ENCODE measurements at regions not wholly inside any gene's neighbourhood (a gene's known extent, or its start where the extent isn't known, plus 50 kb on each side); places are given as distances from the start of the nearest gene placed in this dataset.

DNA sequence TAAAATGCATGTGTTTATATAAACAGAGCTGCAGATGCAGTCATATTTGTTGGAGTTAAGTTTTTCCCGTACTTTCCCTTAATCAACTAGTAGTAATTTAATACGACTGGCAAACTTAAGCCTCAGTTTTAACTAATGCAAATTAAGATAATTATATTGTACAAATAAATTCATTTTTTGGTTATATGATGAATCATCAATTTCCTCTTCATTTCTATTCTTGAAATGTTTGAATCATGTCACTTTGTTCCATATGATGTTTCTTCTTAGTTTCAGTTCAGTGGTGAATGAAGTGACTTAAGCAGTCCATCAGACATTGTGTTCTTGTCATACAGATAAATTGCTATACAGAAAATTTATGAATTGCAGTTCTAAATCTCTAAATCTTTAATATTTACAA, 1361.2 kb upstream of the EPHA6 start (continued):
- TF ChIP-seq EP300 (IDR thresholded peaks at IDR 0.05; ENCODE audit: borderline replicate concordance in 1 of 2, low read depth in 2 of 2, low read length in 2 of 2): no peak

DNA sequence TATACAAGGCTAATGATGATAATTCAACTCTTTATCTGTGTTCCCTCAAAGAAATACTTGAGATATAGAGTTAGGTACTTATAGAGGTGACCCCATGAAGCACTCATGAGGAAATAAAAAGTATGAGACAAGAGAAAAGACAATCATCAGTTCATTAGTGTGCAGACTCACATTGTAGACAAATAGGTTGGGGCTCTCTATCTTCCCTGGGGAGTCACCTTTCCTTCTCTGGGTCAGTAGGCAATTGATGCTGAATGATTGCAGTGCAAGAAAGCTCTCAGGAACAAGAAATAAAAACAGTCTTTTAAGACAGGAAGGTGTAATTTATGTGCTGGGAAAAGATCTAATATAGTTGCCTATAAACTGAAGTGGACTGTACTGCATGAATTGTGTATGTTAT, 1357.6 kb upstream of the EPHA6 start:
- Histone ChIP-seq H3K36me3 (ENCODE audit: control insufficient read depth in 2 of 4, insufficient read depth in 4 of 4, low read length in 3 of 4) (no peaks in the 10 kb centered on the region; a peak in 1 of 8 replicates), H2BK12ac (ENCODE audit: low read depth, low read length) (no peak overlapping the region), H3K9me3 (ENCODE audit: insufficient read depth in 2 of 2, low read depth in 1 of 2, low read length in 1 of 2) (no peaks in the 10 kb centered on the region; a peak in 1 of 4 replicates), H3K14ac (ENCODE audit: insufficient read length) (no peak overlapping the region), H3K27ac (ENCODE audit: low read depth, low read length) (no peak overlapping the region), H2BK120ac (replicated peaks; ENCODE audit: low read depth, low read length) (no peak overlapping the region), H3K56ac (replicated peaks; ENCODE audit: insufficient read length, low read depth, low read length) (no peak overlapping the region), H3K18ac (ENCODE audit: extremely low read depth, low read length) (no peak overlapping the region), H3K4me1 (replicated peaks in 1 of 4; ENCODE audit: control insufficient read depth in 3 of 4, insufficient read depth in 4 of 4, low read length in 3 of 4) (no peaks in the 10 kb centered on the region), H4K8ac (ENCODE audit: extremely low read depth, insufficient read depth, low read length) (no peak overlapping the region), H3K23me2 (ENCODE audit: low read depth, low read length) (no peaks in the 10 kb centered on the region), H3K23ac (ENCODE audit: insufficient read length) (no peak overlapping the region), H3K79me1 (ENCODE audit: low read depth, low read length) (no peaks in the 10 kb centered on the region), H4K5ac (ENCODE audit: insufficient read length, low read depth, low read length) (no peak overlapping the region), H2BK15ac (ENCODE audit: low read length) (no peak overlapping the region), H3K4ac (replicated peaks; ENCODE audit: insufficient read length, low read depth, low read length) (no peak overlapping the region), H3K4me3 (ENCODE audit: extremely low read depth in 1 of 4, insufficient read depth in 2 of 4, low read depth in 3 of 4, low read length in 4 of 4) (no peak overlapping the region), H2BK5ac (ENCODE audit: low read depth, low read length) (no peak overlapping the region), H2AFZ (ENCODE audit: low read length) (no peak overlapping the region), H3K9ac (replicated peaks in 1 of 4; ENCODE audit: extremely low read depth in 1 of 4, low read depth in 3 of 4, low read length in 3 of 4) (no peak overlapping the region), H3K79me2 (ENCODE audit: control insufficient read depth in 1 of 2, insufficient read depth in 2 of 2, low read length in 2 of 2) (no peaks in the 10 kb centered on the region), H2AK5ac (ENCODE audit: low read depth, low read length) (no peak overlapping the region), H4K20me1 (replicated peaks in 1 of 2; ENCODE audit: control insufficient read depth in 1 of 2, insufficient read depth in 2 of 2, low read length in 2 of 2) (no peaks in the 10 kb centered on the region), H2BK20ac (ENCODE audit: low read length) (no peak overlapping the region), H3K4me2 (ENCODE audit: insufficient read depth in 1 of 2, low read depth in 2 of 2, low read length in 2 of 2) (no peak overlapping the region), H3K27me3 (replicated peaks in 1 of 4; ENCODE audit: control insufficient read depth in 3 of 4, extremely low read depth in 1 of 4, insufficient read depth in 3 of 4, low read length in 3 of 4) (no peaks in the 10 kb centered on the region), H4K91ac (replicated peaks; ENCODE audit: insufficient read length, low read length) (no peak overlapping the region)
- ChIA-PET CTCF (ENCODE audit: partially characterized antibody) (interaction anchor here (0.6 to 1.0 kb wide), 2 partner anchors 40 to 595 kb away, joined by 3 read pairs; no protein-coding TSS in a partner anchor), POLR2A (ENCODE audit: partially characterized antibody) (no interaction called here)
- FAIRE-seq (no peak), DNase-seq (ENCODE audit: low read depth in 1 of 2, low spot score in 2 of 2) (no peak)
- TF ChIP-seq JUN (IDR thresholded peaks at IDR 0.05; ENCODE audit: low read depth, low read length) (no peak), SRF (IDR thresholded peaks at IDR 0.05; ENCODE audit: low read depth, low read length) (no peak), BRCA1 (IDR thresholded peaks at IDR 0.05; ENCODE audit: low read depth, low read length) (no peak), RFX5 (IDR thresholded peaks at IDR 0.05; ENCODE audit: borderline replicate concordance, low read depth, low read length) (no peak), TCF12 (IDR thresholded peaks at IDR 0.05; ENCODE audit: low read depth, low read length) (no peak), CHD1 (IDR thresholded peaks at IDR 0.05; ENCODE audit: low read depth, low read length) (no peak), SP2 (IDR thresholded peaks at IDR 0.05; ENCODE audit: low read length) (no peak), NRF1 (IDR thresholded peaks at IDR 0.05; ENCODE audit: low read depth, low read length) (no peak), EGR1 (IDR thresholded peaks at IDR 0.05; ENCODE audit: borderline replicate concordance, low read depth, low read length) (no peak), POLR2AphosphoS5 (IDR thresholded peaks at IDR 0.05; ENCODE audit: low read depth, low read length) (no peak), CTBP2 (IDR thresholded peaks at IDR 0.05; ENCODE audit: borderline replicate concordance, insufficient read depth, insufficient read length, low read length) (no peak), CREB1 (IDR thresholded peaks at IDR 0.05) (no peak), CBX5 (IDR thresholded peaks at IDR 0.05; ENCODE audit: low read depth, low read length) (no peak), RBBP5 (IDR thresholded peaks at IDR 0.05; ENCODE audit: borderline replicate concordance, low read depth, low read length) (no peak), POLR2A (IDR thresholded peaks at IDR 0.05; ENCODE audit: control extremely low read depth in 1 of 2, low read depth in 2 of 2, low read length in 2 of 2) (no peak)

Data from H1 (cell line).